ENCODE measurements at regions not wholly inside any gene's neighbourhood (a gene's known extent, or its start where the extent isn't known, plus 50 kb on each side); places are given as distances from the start of the nearest gene placed in this dataset.
A peak's percentile ranks its signal among the peaks of the same experiment; 100 is the strongest.
"Not testable (repeated sequence)": the region's sequence is repeated elsewhere in the genome, so short reads cannot be mapped to it uniquely, and the experiment has no call there.

DNA sequence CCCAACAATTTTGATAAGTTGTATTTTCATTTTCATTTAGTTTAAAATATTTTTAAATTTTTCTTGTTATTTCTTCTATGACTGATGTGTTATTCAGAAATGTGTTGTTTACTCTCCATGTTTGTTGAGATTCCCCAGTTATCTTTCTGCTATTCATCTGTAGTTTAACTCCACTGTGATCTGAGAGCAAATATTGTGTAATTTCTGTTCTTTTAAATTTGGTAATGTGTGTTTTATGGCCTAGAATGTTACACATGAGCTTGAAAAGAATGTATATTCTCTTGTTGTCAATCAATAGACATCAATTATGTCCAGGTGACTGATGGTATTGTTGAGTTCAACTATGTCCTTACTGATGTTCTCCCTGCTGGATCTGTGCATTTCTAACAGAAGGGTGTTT lies 188.2 kb downstream of the CYP26B1 start:
- DNase-seq: no peak

DNA sequence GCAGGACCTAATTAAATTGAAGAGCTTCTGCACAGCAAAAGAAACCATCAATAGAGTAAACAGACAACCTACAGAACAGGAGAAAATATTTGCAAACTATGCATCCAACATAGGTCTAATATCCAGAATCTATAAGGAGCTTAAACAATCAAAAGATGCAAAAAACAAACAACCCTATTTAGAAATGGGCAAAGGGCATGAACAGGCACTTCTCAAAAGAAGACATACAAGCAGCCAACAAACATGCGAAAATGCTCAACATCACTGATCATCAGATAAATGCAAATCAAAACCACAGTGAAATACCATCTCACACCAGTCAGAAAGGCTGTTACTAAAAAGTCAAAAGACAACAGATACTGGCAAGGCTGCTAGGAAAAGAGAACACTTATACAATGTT lies 189.2 kb downstream of the CYP26B1 start:
- not testable (repeated sequence) for DNase-seq

DNA sequence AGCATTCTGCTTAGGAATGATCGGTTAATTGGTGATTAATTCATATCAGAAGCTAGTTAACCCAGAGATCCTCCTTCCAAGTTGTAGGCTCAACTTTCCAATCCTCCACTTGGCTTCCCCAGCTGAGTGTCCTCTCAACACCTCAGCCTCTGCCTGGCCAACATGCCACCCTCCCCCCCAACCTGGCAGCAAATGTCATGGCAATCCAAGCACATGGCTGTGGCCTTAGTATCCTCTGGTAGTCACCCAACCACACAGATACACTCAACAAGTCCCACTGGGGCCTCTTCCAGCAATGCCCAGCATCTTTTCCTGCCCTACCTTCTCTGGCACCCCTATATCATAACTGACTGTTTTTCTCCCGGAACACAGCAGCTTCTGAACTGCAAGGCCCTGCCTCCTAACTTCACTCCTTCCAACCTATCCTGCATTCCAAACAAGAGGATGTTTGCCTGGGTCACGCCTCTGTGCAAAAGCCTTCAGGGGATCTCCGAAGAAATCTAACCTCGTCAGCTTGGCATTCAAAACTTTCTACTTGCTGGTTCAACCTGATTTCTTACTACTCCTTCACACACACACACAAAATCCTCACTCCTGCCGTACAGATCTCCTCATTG lies 195.0 kb downstream of the CYP26B1 start:
- no peak for DNase-seq

DNA sequence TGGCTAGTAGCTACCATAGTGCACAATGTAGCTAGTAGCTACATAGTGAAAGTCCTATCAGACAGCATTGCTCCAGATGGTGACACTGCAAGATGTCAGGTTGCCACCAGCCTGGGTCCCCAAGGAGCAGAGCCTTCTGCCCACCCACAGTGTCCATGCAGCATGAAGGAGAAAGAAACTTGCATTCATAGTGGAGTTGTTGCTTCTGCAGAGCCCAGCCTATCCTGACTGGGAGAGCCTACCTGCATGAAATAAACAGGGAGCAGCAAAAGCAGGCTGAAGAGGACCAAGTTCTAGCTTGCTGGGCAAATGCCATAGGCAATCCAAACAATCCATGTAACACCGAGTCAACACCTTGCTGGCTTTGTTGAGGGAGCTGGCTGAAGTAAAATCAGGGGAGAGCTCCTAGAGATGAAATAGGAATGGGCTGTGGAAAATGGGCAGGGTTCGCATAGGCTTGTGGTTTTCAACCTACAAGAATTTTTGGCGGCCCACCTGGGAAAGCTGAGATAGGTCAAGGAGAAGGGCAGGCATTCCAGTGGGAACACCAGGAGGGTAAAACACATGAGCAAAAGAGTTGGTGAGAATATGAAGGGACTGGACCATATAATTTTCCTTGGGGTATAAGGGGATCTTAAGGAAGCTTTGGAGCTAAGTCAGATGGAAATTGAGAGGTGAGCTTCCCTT lies 195.8 kb downstream of the CYP26B1 start:
- DNase-seq: no peak

DNA sequence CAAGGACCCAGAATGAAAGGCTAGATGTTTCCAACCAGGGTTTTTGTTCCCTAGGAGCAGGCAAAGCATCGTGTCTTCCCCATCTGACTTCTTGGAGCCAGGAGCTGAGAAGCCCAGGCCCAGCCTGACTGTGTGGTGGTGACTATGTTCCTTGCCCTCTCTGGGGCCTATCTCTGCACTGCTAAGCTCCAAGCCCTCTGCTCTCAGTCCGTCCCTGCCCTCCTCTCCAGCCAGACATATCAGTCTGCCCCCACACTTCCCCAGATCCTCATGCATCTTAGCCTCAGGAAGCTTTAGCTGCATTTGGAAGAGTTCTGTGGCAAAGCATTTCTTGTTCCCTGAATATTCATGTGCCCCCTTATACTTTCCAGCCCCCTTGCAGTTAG lies 196.6 kb downstream of the CYP26B1 start:
- DNase-seq: no peak

DNA sequence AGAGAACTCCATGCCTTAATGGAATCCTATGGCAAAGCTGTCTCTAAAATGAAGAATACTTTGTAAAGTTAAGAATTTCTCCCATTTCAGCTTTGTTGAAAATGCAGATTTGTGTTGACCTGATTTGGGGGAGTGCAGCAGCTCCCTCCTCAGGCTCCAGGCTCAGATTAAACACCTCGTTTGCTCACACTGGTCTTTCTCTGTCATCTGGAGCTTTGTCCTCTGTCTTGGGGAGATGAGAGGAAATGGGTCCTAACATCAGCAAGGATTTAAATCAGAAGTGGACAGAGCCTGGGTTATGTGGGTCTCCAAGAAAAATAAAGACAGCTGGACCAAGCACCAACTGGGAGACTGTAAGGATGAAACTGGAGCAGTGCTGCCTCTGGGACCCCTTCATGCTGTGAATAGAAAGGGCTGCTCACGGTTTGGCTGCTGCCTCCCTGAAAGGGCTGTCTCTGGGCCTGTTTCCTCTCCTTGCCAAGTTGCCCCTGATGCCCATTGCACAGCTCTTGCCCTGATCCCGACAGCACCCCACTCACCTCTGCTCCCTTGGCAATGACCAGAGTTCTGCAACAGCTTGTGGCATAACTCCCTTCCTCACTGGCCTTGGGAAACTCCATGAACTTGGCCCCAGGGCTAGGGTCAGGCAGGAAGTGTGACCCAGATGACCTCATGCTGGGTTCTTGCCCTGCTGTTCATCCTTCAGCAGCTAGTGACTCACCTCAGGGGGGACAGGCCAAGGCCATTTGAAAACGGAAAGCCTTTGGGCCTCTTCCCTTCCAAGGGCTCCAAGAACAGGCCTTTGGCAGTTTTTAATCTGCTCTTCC lies 197.2 kb downstream of the CYP26B1 start:
- DNase-seq: no peak

DNA sequence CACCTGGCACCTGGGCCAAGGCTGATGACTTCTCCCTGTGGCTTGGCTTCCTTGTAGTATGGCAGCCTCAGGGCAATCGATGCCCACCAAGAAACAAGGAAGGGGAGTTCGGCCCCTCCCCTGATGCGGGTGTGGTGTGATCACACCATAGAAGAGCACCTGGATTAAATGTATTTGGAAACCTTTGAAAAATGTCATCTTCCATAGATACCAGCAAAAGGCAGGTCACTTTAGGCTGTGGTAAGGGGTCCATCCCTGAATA lies 198.2 kb downstream of the CYP26B1 start:
- DNase-seq: no peak

DNA sequence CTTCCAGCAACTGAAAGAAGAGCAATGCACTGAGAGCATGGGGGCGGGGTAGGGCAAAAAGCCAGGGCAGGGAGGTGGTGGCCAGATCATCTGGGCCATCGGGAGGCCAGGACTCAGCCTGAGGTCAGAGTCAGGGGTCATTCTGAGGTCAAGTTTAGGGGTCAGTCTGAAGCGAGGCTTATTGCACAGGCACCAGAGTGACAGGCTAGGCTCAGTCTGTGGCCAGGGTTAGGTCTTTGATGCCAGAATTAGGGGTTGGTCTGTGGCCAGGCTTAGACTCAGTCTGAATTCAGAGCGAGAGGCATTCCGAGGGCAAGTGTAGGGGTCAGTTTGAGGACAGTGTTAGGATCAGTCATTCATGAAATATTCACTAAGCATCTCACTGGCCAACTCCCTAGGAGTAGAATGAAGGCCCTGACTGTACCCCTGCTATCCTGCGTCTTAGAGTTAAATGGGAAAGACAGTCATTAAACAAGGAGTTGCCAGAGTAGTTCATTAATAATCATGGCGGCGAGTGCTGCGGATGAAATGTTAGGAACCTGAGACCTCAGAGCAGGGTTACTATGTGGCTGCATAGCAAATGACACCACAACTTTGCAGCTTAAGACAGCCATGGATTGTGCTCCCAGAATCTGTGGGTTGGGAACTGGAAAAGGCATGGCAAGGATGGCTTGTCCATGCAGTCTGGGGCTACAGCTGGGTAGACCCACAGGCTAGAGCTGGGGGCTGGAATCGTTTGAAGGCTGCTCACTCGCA lies 198.7 kb downstream of the CYP26B1 start:
- DNase-seq: no peak

DNA sequence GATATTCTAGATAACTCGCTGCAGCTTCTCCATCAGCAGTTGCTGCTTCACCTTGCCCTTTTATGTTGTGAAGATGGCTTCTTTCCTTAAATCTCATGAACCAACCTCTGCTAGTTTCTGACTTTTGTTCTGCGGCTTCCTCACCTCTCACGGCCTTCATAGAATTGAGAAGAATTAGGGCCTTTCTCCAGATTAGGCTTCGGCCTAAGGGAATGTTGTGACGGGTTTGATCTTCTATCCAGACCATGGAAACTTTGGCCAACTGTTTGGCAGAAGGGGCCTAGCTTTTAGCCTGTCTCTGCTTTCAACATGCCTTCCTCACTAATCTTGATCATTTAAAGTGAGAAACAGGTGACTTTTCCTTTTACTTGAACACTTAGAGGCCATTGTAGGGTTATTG lies 199.9 kb downstream of the CYP26B1 start:
- DNase-seq: no peak

DNA sequence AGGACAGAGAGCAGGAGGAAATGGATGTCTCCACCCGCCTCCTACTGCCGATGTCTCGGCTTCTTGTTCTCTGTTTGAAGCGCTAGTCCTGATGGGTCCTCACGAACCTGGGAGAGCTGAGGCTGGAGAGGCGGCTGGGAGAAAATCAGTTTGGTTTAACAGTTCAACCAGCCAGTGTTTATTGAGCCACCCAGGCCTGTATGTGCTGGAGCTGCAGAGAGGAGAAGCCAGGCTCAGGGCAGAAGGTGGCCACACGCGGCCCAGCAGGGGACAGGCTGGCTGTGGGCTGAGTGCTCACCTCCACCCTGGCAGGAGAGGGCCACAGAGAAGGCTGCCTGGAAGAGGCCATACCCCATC lies 202.1 kb downstream of the CYP26B1 start:
- DNase-seq: no peak

DNA sequence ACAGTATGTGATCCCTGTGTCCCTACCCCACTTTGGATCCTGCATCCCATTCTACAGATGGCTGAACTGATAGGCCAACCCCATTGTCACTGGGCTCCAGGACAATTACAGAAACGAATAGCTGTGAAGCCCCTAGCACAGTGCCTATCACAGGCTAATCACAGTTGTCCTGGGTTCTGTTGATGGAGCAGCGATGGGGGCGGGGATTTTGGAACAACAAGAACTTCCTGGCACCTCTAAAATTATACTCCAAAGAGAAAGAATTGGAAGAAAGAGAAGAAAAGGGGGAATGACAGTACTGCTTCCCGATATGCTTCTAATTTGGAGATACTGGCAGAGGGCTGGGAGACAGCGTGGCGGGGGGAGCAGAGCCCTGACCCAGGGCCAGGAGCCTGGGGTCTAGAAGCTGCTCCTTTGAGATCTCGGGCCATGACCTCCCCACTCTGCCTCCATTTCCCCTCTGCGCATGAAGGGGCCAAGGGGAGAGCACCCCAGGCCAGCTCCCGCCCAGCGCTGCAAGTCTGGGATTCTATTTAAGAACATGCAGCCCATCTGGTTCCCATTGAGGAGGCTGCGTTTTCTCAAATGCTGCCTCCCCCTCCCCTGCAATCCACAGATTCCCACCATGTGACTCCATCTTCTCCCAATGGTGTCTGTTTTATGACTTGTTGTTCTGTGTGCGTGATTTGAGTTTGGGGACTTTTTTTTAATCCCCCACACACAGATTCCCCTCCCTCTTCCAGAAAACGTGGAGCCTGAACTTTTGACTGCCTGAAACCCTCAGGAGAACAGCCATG lies 202.7 kb downstream of the CYP26B1 start:
- DNase-seq: no peak

DNA sequence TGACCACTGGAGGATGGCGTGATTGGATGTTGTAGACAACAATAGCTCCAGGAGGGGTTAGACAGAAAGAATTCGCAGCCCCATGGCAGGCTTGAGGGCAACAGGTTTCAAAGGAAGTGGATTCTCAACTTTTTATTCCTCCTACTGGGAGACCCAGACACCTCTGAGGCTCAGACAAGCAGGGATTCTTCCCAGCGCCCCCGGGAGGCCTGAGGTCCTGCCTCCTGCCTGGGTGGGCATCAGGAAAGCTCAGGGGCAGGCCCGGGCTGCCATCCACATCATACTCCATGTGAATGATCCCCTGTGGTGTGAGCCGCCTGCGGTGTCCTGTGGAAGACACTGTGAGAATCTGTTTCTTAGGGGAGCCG lies 203.5 kb downstream of the CYP26B1 start:
- DNase-seq: no peak

DNA sequence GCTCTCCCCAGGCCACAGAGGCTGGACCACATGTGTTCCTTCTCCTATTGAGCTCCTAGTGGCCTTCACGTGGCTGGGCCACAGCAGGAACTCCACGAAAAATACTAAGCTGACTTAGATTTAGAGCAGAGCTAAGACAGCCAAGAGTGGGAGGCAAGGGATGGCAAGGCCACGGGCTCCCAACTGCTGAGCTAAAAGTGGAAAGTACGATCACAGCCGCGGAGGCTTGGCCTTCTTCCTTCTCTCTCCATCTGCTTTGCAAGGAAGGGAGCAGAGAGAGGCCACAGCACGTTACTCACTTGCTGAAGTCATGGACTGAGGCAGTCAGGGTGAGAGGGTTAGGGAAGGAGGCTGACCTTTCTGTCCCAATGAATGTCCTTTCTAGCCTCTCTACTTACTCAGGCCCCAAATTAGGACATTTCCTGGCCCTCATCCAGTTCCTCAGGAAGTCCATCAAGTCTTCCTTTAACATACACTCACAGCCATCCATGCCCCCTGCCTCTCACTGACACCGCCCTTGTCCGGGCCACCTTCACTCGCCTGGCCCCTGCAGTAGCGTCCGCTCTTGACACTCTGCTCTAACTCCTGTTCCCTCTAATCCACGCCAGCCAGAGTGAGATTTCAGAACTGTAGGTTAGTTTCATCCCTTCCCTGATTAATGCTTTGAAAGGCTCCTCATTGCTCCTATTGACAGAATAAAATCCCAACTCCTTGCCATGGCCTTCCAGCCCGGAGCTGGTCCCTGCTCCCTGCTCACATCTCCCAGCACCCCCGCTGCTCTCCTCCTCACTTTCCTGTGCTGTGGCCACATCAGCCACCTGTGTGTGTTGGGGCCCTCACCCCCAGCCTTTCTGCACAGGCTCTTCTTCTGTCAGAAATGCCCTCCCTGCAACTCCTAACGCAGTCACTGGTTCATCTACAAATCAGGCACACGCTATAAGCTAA lies 204.2 kb downstream of the CYP26B1 start:
- peak in 23 of 58 donors; percentile 7 to 76 (median 31) for DNase-seq

DNA sequence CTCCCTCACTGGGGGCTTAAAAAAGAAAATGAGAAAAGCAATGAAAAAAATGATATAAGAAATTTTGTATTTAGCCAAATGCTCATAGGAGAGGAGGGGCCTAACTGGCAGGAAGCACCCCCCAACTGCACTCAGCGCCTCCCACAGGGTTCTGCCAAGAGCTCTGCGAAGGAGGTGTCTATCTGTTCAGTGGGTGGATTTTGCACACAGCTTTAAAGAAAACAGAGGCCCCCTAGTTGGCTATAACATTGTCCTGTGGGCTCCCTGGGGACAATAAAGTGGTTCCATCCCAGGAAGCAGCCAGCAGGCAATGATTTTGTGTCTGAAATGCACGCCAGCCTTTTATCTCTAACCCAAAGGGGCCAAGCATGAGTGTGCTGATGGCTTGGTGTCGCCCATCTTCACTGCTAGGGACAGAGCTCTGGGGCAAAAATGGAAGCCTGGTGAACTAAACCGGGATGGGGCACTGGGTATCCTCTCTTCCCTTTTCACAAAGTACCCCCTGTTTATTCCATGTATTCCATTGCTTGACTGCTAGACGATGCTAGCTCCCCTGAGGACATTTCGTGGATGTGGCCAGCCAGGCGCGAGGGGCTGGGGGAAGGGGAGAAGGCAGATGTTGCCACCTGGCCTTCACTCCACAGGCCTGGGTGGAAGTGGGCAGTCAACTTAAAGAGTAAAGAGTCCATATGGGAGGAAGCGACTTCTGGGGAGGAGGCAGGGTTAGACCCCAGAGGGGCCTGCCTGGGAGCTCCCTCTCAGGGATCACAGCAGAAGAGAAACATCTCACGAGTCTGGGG lies 205.7 kb downstream of the CYP26B1 start:
- peak in 10 of 58 donors; percentile 3 to 58 (median 26) for DNase-seq

DNA sequence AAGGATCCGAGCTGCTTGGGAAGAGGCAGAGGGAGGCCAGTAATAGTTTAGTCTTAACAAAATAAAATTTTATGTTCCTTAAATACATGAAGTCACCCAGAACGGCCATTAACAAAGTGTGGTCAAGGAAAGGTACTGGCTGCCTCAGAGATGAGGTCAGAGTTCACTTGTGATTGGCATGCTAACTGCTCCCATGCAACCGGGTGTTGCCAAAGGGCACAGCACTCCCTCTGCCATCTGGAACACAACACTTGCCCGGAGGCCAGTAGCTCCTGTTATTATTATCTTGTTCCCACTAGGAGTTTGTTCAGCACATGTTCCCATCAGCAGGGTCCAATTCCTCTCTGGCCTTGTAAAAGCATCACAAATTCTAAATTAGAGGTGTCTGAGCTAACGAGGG lies 207.0 kb downstream of the CYP26B1 start:
- no peak for DNase-seq

DNA sequence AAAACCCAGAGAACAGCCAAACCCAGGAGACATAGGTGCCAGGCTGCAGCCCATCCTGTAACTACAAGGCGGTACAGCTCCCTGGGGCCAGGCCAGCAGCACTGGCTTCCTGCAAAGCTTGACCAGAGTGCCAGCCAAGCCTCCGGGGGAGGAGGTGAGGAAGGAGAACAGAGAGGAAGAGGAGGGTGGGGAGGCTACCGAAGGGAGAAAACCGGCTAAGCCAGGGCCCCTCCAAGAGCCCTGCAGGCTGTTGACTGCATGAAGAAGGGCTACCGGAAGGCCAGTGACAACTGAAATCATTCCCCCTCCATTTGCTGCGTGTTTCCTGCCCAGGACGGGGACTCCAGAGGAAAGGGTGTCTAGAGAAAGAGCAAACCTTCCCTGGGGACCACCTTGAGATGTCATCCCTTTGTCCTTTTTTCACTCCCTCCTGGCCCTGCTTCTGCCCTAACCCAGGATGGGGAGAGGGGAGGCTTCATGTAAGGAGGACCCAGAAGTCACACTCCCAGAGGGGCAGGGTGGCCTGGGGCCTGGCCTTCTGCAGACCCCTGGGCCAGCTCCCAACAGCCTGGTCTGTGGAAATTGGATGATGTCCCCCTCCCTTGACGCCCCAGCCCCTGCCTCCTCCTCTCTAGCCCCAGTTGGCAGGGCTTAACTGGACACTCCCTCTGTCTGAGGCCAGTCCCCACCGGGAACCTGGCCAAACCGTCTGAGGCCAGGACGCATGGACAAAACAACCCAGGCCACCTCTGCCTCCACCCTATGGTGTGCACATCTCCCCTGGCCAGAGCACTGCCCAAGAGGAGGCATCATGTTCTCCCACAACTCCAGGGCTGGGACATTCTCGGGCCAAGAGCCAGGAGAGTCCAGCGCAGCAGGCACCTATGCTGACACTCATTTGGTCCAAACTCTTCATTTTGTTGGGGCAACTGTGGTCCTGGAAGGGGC lies 207.8 kb downstream of the CYP26B1 start:
- DNase-seq: no peak

DNA sequence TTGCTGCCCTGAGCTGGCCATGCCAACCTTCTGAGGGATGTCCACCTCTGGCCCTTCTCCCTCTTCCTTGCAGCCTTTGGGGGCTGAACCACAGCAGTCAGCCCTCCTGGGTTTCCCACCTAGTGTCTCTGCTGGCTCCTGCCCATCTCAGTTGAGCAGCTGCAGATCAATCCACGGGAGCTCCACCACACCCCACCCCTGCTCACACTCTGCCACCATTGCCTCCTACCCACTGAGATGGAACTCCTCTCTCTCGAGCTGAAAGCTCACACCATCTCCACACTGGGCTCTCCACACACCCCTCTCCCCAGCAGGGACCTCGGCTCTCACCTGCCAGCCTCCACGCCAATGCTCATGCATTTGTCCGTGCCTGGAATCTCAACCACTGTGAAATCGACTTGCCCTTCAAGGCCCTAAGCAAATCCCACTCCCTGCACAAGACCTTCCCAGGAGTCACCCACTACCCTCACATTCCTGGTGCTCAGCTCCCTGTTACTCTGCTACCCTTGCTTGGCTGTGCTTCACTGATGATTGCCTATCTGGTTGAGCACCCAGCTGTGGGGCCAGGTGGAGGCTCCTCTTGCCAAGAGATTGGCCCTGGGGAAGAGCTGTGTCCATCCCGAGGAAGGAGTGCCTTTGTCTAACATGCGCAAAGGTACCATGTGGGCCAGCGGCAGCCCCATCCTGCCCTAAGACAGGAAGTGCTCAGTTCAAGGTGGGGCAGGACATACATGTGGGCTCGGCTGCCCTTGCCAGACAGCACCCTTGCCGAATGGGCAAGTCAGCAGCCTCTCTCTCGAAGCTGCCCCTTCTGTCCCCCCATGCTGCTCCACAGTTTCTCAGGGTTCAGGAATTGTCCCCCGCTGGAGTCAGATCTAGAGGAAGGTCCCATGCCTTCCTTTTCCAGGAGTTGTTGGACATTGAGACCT lies 208.7 kb downstream of the CYP26B1 start:
- DNase-seq: no peak

Data from anterior cingulate cortex (tissue), 58 donors.